ENCODE measurements at regions not wholly inside any gene's neighbourhood (a gene's known extent, or its start where the extent isn't known, plus 50 kb on each side); places are given as distances from the start of the nearest gene placed in this dataset.
"Not testable (repeated sequence)": the region's sequence is repeated elsewhere in the genome, so short reads cannot be mapped to it uniquely, and the experiment has no call there.

DNA sequence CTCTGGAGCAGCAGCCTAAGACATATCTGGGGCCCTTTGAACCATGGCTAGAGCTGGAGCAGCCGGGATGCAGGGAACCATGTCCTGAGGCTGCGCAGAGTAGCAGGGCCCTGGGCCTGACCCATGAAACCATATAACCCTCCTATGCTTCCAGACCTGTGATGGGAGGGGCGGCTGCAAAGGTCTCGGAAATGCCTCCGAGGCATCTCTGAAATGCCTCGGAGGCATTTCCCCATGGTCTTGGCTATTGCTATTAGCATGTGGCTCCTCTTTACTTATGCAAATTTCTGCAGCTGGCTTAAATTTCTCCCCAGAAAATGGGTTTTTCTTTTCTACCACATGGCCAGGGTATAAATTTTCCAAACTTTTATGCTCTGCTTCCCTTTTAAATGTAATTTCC lies 302.1 kb upstream of the NOTCH2NLA start:
- H3K79me2 ChIP-seq (ENCODE audit: insufficient read depth); H3K27ac ChIP-seq (ENCODE audit: low read depth in 2 of 2, low read length in 1 of 2); H3K27me3 ChIP-seq (ENCODE audit: insufficient read depth); H3F3A ChIP-seq (replicated peaks; ENCODE audit: insufficient read depth); H3K36me3 ChIP-seq (replicated peaks in 1 of 2; ENCODE audit: control insufficient read depth in 1 of 2, insufficient read depth in 2 of 2, low read length in 1 of 2); DNase-seq; H3K4me1 ChIP-seq (ENCODE audit: control insufficient read depth in 1 of 2, insufficient read depth in 2 of 2, low read depth in 1 of 2, low read length in 1 of 2); H3K4me3 ChIP-seq (ENCODE audit: low read depth in 2 of 2, low read length in 1 of 2); H4K20me1 ChIP-seq (ENCODE audit: insufficient read depth); H2AFZ ChIP-seq (ENCODE audit: low read depth); H3K4me2 ChIP-seq; POLR2A ChIA-PET; CTCF ChIA-PET; H3K9me3 ChIP-seq; H3K9me2 ChIP-seq; H3K9ac ChIP-seq: not testable (repeated sequence)
- WGBS (ENCODE audit: low lambda C conversion rate), result no CpG with 5 or more reads among the region's 6 CpGs

DNA sequence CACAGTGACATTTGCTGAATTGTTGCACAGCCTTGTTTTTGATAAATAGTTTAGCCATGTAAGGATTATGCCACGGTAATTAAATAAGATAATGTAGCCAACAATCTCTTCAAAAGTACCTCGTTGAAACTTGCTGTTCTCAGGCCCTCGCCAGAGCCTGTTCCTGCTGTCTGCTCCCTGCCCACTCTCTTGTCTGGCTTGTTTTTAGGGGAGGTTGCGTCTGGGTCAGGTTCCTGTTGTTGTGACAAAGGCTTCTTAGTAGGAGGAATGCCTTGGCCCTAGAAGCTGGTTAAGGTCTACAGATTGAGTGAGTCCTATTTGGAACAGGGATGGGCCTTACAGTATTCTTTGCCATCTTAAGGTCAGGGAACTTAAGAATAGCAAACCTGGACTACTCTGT lies 294.0 kb upstream of the NOTCH2NLA start:
- H3K4me2 ChIP-seq; H3K4me3 ChIP-seq (ENCODE audit: low read depth in 2 of 2, low read length in 1 of 2); H3K36me3 ChIP-seq (replicated peaks in 1 of 2; ENCODE audit: control insufficient read depth in 1 of 2, insufficient read depth in 2 of 2, low read length in 1 of 2); H2AFZ ChIP-seq (ENCODE audit: low read depth); H3K9me3 ChIP-seq; H3K9ac ChIP-seq; H3K27ac ChIP-seq (ENCODE audit: low read depth in 2 of 2, low read length in 1 of 2); POLR2A ChIA-PET; CTCF ChIA-PET; H3F3A ChIP-seq (replicated peaks; ENCODE audit: insufficient read depth); H3K27me3 ChIP-seq (ENCODE audit: insufficient read depth); DNase-seq; H4K20me1 ChIP-seq (ENCODE audit: insufficient read depth); H3K4me1 ChIP-seq (ENCODE audit: control insufficient read depth in 1 of 2, insufficient read depth in 2 of 2, low read depth in 1 of 2, low read length in 1 of 2); H3K79me2 ChIP-seq (ENCODE audit: insufficient read depth); H3K9me2 ChIP-seq: not testable (repeated sequence)
- WGBS (ENCODE audit: low lambda C conversion rate), result no CpG with 5 or more reads among the region's 4 CpGs

DNA sequence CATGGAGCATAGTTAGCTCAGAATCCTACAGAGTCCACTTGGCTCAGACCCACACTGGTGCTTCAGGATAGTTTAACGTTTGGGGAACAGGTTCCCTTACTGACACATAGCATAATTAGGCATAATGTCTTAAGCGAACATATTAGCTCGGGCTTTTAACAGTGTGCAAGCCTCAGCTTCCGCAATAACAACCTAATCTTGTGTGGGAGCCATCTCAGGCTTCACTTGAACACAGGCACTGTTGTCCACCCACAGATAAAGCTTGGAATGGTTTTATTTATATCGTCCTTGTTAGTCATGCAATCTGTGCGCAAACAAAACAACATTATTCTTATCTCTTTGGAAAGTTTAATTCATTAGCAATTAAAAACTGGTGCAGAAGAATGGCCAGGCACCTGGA lies 293.5 kb upstream of the NOTCH2NLA start:
- POLR2A ChIA-PET; H3K4me1 ChIP-seq (ENCODE audit: control insufficient read depth in 1 of 2, insufficient read depth in 2 of 2, low read depth in 1 of 2, low read length in 1 of 2); H3K36me3 ChIP-seq (replicated peaks in 1 of 2; ENCODE audit: control insufficient read depth in 1 of 2, insufficient read depth in 2 of 2, low read length in 1 of 2); H3K27me3 ChIP-seq (ENCODE audit: insufficient read depth); H3K9me3 ChIP-seq; DNase-seq; H3K79me2 ChIP-seq (ENCODE audit: insufficient read depth); H2AFZ ChIP-seq (ENCODE audit: low read depth); H3K4me3 ChIP-seq (ENCODE audit: low read depth in 2 of 2, low read length in 1 of 2); H3K9me2 ChIP-seq; H3K9ac ChIP-seq; H3K27ac ChIP-seq (ENCODE audit: low read depth in 2 of 2, low read length in 1 of 2); H3K4me2 ChIP-seq; H4K20me1 ChIP-seq (ENCODE audit: insufficient read depth); CTCF ChIA-PET; H3F3A ChIP-seq (replicated peaks; ENCODE audit: insufficient read depth): not testable (repeated sequence)
- WGBS (ENCODE audit: low lambda C conversion rate), result no CpG with 5 or more reads among the region's 6 CpGs

DNA sequence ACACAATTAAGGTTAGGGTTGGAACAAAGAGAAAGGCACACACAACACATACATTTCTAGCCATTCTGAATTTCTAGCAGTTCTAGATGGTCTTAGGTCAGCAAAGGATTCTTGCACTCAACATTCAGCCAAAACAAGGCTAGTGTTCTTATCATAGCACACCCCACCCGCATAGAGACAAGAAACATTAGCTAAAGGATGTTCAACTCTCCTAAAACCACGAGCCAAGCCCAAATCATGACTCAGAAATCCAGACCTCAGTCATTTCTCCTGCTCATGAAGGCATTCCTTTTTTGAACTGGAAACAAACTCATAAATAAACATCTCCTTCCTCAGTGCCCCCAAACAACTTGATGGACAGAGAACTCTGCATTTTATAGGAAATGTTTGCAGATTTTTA lies 293.0 kb upstream of the NOTCH2NLA start:
- CTCF ChIA-PET; H3K4me3 ChIP-seq (ENCODE audit: low read depth in 2 of 2, low read length in 1 of 2); H3K9me3 ChIP-seq; H3K79me2 ChIP-seq (ENCODE audit: insufficient read depth); DNase-seq; H2AFZ ChIP-seq (ENCODE audit: low read depth); H3K27me3 ChIP-seq (ENCODE audit: insufficient read depth); H3K36me3 ChIP-seq (replicated peaks in 1 of 2; ENCODE audit: control insufficient read depth in 1 of 2, insufficient read depth in 2 of 2, low read length in 1 of 2); H3K27ac ChIP-seq (ENCODE audit: low read depth in 2 of 2, low read length in 1 of 2); H3K4me1 ChIP-seq (ENCODE audit: control insufficient read depth in 1 of 2, insufficient read depth in 2 of 2, low read depth in 1 of 2, low read length in 1 of 2); H3K9me2 ChIP-seq; H3K4me2 ChIP-seq; H4K20me1 ChIP-seq (ENCODE audit: insufficient read depth); H3K9ac ChIP-seq; H3F3A ChIP-seq (replicated peaks; ENCODE audit: insufficient read depth); POLR2A ChIA-PET: not testable (repeated sequence)
- WGBS (ENCODE audit: low lambda C conversion rate), result no CpG with 5 or more reads among the region's 2 CpGs

DNA sequence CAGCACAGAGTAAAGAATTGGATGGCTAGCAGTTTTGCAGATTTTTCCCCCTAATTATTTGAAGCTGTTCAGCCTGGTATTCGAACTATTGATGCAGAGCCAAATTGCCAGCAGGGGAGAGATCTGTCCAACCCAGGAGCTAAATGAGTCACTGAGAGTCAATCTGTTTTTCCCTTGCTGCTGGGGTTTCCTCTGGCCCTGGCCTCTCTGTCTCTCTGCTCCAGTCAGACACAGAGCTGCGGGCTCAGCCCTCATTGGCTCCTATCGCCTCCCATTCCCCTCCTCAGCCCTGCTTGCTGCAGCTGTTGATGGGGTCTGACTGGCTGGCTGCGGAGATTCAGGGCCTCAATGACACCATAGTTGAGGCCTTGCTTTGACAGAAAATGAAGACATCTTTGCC lies 284.9 kb upstream of the NOTCH2NLA start:
- H4K20me1 ChIP-seq (ENCODE audit: insufficient read depth); H3K9me3 ChIP-seq; H3K9ac ChIP-seq; H3K27ac ChIP-seq (ENCODE audit: low read depth in 2 of 2, low read length in 1 of 2); H3K4me3 ChIP-seq (ENCODE audit: low read depth in 2 of 2, low read length in 1 of 2); H3K36me3 ChIP-seq (replicated peaks in 1 of 2; ENCODE audit: control insufficient read depth in 1 of 2, insufficient read depth in 2 of 2, low read length in 1 of 2); CTCF ChIA-PET; H2AFZ ChIP-seq (ENCODE audit: low read depth); H3K4me1 ChIP-seq (ENCODE audit: control insufficient read depth in 1 of 2, insufficient read depth in 2 of 2, low read depth in 1 of 2, low read length in 1 of 2); H3K27me3 ChIP-seq (ENCODE audit: insufficient read depth); H3F3A ChIP-seq (replicated peaks; ENCODE audit: insufficient read depth); DNase-seq; H3K9me2 ChIP-seq; POLR2A ChIA-PET; H3K79me2 ChIP-seq (ENCODE audit: insufficient read depth); H3K4me2 ChIP-seq: not testable (repeated sequence)
- WGBS (ENCODE audit: low lambda C conversion rate), result no CpG with 5 or more reads among the region's 4 CpGs

DNA sequence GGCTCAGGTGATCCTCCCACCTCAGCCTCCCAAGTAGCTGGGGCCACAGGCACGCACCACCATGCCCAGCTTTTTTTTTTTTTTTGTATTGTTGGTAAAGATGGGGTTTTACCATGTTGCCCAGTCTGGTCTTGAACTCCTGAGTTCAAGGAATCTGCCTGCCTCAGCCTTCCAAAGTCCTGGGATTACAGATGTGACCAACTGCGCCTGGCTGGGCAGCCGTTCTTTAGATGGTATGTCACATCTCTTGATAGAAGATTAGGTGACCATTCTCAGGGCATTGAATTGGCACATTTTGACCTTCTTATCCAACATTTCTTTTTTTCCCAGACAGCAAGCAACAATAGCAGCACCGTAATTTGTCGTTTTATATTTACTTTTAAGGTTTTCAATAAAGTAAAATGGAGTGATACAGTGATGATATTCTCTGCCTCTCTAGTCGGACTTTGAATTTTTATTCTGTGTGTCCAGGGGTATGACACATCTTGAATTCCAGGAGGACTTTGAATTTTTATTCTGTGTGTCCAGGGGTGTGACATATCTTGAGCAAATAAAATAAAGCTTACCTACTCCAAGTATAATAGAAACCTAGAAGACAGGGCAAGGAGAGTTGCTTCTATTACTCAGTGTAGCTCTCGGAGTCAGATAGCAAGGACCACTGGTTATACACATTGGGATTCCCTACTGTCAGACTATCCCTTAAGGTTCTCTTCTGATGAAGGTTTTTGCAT lies 282.4 kb upstream of the NOTCH2NLA start:
- DNase-seq; H3K27me3 ChIP-seq (ENCODE audit: insufficient read depth); H3K9ac ChIP-seq; CTCF ChIA-PET; H3K79me2 ChIP-seq (ENCODE audit: insufficient read depth); H4K20me1 ChIP-seq (ENCODE audit: insufficient read depth); H3K9me2 ChIP-seq; H2AFZ ChIP-seq (ENCODE audit: low read depth); H3K4me2 ChIP-seq; H3F3A ChIP-seq (replicated peaks; ENCODE audit: insufficient read depth); H3K36me3 ChIP-seq (replicated peaks in 1 of 2; ENCODE audit: control insufficient read depth in 1 of 2, insufficient read depth in 2 of 2, low read length in 1 of 2); H3K9me3 ChIP-seq; H3K4me1 ChIP-seq (ENCODE audit: control insufficient read depth in 1 of 2, insufficient read depth in 2 of 2, low read depth in 1 of 2, low read length in 1 of 2); POLR2A ChIA-PET; H3K27ac ChIP-seq (ENCODE audit: low read depth in 2 of 2, low read length in 1 of 2); H3K4me3 ChIP-seq (ENCODE audit: low read depth in 2 of 2, low read length in 1 of 2): not testable (repeated sequence)
- 0% methylated on average over 2 of the region's 7 CpGs for WGBS (ENCODE audit: low lambda C conversion rate)

All from SK-N-SH (cell line).